Ishikawa (cell line): ENCODE measurements at regions not wholly inside any gene's neighbourhood (a gene's known extent, or its start where the extent isn't known, plus 50 kb on each side); places are given as distances from the start of the nearest gene placed in this dataset.

ENCODE experiments used
- CEBPB ChIP-seq: IDR thresholded peaks from 2 replicates; pipeline ENCODE4 v1.6.1; 2012
- CREB1 ChIP-seq: IDR thresholded peaks from 2 replicates; pipeline ENCODE4 v1.6.1; 2012; ENCODE audit warnings: low read depth
- EGR1 ChIP-seq: IDR thresholded peaks from 2 replicates; pipeline ENCODE4 v1.6.1; 2012
- EP300 ChIP-seq: IDR thresholded peaks from 2 replicates; pipeline ENCODE4 v1.6.1; 2012; ENCODE audit warnings: borderline replicate concordance
- FOXM1 ChIP-seq: IDR thresholded peaks from 2 replicates; pipeline ENCODE4 v1.6.1; 2012; ENCODE audit warnings: low read depth, borderline replicate concordance
- NFIC ChIP-seq: IDR thresholded peaks from 2 replicates; pipeline ENCODE4 v1.6.1; 2012
- RAD21 ChIP-seq: IDR thresholded peaks from 2 replicates; pipeline ENCODE4 v1.6.1; 2012; ENCODE audit warnings: low read depth
- TAF1 ChIP-seq: IDR thresholded peaks from 2 replicates; pipeline ENCODE4 v1.6.1; 2012; ENCODE audit warnings: low read depth, mild to moderate bottlenecking
- TCF12 ChIP-seq: IDR thresholded peaks from 2 replicates; pipeline ENCODE4 v1.6.1; 2012; ENCODE audit warnings: low read depth
- TEAD4 ChIP-seq: IDR thresholded peaks from 2 replicates; pipeline ENCODE4 v1.6.1; 2012
- YY1 ChIP-seq: IDR thresholded peaks from 2 replicates; pipeline ENCODE4 v1.6.1; 2012; ENCODE audit warnings: low read depth
- ZBTB7A ChIP-seq: IDR thresholded peaks from 2 replicates; pipeline ENCODE4 v1.6.1; 2012; ENCODE audit warnings: low read depth
- TF ChIP-seq, protein P1 (sequence below): IDR thresholded peaks from 2 replicates; pipeline ENCODE4 v1.6.1; 2012
- TF ChIP-seq, protein P2 (sequence below): IDR thresholded peaks from 2 replicates; pipeline ENCODE4 v1.6.1; 2012; ENCODE audit warnings: low read depth, mild to moderate bottlenecking
- TF ChIP-seq, protein P3 (sequence below): IDR thresholded peaks from 2 replicates; pipeline ENCODE4 v1.6.1; 2012

DNA sequence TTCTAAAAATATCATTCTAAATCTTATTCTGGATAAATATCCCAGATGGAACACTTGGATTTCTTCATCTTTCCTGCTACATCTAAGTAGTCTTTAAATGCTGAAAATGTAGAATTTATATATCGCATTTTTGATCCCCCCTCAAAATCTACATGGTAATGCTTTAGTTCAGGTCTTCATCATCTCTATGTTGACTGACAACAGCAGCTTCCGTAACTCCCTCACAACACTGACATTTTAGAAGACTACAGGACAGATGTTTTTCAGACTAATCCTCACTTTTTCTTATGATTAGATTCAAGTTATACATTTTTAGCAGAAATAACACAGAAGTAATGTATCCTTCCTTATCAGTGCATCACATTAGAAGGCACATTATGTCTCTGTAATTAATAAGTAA is 336.5 kb downstream of the LMO4 start:
- no peak for TF ChIP-seq NFIC

DNA sequence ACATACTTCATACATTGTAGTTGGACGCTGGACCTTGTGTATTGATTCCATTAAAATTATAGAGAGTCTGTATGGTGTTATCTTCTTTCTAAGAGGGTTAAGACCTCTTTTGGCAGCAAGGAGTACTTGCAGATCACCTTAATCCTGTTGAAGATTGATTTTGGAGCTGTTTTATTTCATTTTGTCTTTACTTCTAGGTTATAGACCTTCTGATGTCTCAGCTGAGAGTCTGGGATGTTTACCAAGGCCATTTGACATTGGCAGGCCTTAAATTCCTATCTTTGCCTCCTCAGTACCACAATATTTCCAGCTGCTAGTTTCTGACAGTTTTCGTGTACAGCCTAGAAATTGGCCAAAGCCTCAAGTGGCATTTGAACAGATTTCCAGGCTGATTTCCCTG is 338.0 kb downstream of the LMO4 start:
- TF ChIP-seq TCF12 (no peak), EGR1 (no peak), EP300 (no peak), CREB1 (no peak), TEAD4 (no peak), YY1 (no peak), CEBPB (no peak), TAF1 (no peak), FOXM1 (no peak), RAD21 (no peak), NFIC (no peak)
- TF ChIP-seq, protein P1, sequence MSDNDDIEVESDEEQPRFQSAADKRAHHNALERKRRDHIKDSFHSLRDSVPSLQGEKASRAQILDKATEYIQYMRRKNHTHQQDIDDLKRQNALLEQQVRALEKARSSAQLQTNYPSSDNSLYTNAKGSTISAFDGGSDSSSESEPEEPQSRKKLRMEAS = no peak
- TF ChIP-seq, protein P2, sequence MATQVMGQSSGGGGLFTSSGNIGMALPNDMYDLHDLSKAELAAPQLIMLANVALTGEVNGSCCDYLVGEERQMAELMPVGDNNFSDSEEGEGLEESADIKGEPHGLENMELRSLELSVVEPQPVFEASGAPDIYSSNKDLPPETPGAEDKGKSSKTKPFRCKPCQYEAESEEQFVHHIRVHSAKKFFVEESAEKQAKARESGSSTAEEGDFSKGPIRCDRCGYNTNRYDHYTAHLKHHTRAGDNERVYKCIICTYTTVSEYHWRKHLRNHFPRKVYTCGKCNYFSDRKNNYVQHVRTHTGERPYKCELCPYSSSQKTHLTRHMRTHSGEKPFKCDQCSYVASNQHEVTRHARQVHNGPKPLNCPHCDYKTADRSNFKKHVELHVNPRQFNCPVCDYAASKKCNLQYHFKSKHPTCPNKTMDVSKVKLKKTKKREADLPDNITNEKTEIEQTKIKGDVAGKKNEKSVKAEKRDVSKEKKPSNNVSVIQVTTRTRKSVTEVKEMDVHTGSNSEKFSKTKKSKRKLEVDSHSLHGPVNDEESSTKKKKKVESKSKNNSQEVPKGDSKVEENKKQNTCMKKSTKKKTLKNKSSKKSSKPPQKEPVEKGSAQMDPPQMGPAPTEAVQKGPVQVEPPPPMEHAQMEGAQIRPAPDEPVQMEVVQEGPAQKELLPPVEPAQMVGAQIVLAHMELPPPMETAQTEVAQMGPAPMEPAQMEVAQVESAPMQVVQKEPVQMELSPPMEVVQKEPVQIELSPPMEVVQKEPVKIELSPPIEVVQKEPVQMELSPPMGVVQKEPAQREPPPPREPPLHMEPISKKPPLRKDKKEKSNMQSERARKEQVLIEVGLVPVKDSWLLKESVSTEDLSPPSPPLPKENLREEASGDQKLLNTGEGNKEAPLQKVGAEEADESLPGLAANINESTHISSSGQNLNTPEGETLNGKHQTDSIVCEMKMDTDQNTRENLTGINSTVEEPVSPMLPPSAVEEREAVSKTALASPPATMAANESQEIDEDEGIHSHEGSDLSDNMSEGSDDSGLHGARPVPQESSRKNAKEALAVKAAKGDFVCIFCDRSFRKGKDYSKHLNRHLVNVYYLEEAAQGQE = no peak

DNA sequence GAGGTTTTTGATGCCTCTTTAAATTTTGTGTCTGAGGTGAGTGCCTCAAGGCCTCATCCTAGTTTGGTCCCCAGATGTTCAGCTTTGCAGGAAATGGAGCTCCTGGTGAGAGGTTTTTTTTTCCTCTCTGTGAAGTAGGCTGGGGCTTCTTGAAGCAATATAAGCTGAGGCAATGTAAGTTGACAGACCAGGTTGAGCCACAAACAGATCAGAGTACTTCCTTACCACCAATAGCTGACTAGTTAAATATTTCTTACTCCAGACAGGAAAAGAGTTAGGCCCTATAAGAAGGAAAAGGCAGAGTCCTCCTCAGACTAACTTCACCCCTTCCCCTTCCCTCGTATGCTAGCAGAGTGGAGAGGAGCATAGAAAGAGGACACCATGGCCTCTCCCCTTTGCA is 341.0 kb downstream of the LMO4 start:
- TF ChIP-seq RAD21 (no peak), YY1 (no peak), CEBPB (no peak), EP300 (no peak), NFIC (no peak), FOXM1 (no peak), TEAD4 (no peak), TCF12 (no peak), TAF1 (no peak), EGR1 (no peak), ZBTB7A (no peak), CREB1 (no peak)
- TF ChIP-seq, protein P1 = no peak
- TF ChIP-seq, protein P2 = no peak
- TF ChIP-seq, protein P3, sequence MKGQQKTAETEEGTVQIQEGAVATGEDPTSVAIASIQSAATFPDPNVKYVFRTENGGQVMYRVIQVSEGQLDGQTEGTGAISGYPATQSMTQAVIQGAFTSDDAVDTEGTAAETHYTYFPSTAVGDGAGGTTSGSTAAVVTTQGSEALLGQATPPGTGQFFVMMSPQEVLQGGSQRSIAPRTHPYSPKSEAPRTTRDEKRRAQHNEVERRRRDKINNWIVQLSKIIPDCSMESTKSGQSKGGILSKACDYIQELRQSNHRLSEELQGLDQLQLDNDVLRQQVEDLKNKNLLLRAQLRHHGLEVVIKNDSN = no peak

GRCh38 chr1:87673309-87673708 is 344.6 kb downstream of the LMO4 start:
- TF ChIP-seq RAD21 (no peak), TEAD4 (no peak), ZBTB7A (no peak), FOXM1 (no peak), YY1 (no peak), TCF12 (no peak), CEBPB (no peak), NFIC (no peak), TAF1 (no peak)
- TF ChIP-seq, protein P1 = no peak

- TF ChIP-seq FOXM1 = no peak
- peak; percentile 26; the same call in 1 of the 2 replicates for TF ChIP-seq RAD21
- no peak for TF ChIP-seq EP300
These were observed 345.1 kb downstream of the LMO4 start for GRCh38 chr1:87673748-87674147.

DNA sequence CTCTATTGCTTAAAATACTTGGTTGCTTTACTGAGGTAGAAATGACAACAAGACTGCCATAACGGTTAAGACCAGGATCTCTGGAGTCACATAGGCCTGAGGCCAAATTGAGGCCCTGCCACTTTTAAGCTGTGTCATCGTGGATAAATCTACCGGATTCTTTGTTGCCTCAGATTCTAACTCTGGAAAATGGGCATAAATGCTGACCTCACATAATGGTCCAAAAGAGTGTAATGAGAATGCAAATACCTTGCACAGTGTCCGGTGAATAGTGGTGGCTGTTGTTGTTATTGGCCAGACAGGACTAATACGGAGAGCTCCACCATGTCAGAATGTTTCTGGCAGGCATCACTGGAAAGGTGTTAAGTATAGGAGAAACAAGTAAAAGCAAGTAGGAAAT is 346.1 kb downstream of the LMO4 start:
- TF ChIP-seq YY1 (no peak), NFIC (no peak), ZBTB7A (no peak), CREB1 (no peak), FOXM1 (no peak), TCF12 (no peak), EP300 (no peak), TAF1 (no peak), RAD21 (no peak), CEBPB (no peak), TEAD4 (no peak), EGR1 (no peak)
- TF ChIP-seq, protein P1 = no peak
- TF ChIP-seq, protein P2 = no peak
- TF ChIP-seq, protein P3 = no peak
